Activated gamma-delta T cell treated with Interleukin-2 at 50 U/mL for 16 hours (primary cell): ENCODE measurements at regions not wholly inside any gene's neighbourhood (a gene's known extent, or its start where the extent isn't known, plus 50 kb on each side); places are given as distances from the start of the nearest gene placed in this dataset.

ENCODE experiments used
- DNase-seq: peaks from one replicate; pipeline ENCODE4 v3.0.0-alpha.2; 2020

DNA sequence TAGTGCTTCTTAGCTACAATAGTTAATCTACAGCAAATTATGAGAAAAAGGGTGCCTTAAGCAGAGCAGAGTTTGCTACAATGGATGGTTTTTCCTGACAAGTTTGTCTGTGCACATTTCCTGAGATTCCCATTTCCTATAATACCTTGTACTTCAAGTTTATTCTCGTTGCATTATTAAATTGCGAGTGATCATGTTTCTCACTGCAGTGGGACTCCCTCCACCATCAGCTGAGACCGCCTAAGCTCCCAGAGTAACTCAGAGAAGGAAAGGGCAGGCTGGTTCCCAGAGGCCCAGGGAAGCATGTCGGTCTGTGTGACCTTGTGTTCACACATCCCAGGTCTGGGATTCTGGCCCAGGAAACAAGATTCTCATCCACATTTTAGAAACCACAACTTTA lies 162.1 kb downstream of the ARL4C start:
- DNase-seq, result no peak

DNA sequence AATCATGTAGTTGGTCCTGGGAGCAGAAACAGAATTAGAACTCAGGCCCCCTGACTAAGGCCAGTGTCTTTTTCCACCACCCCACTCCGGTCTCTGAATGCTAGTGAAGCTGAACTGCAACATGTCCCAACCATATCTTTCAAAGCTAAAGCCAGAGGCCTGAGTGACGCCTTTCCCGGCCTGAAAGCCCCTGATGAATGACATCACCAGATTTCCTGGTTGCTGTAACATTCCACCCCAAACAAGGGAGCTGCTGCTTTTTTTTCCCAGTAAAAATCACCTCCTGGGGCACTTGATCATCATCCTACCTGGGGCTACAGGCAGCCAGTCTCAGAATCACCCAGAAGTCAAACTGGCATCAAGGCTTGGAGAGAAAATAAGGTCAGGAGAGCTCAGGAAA lies 162.7 kb downstream of the ARL4C start:
- DNase-seq, result no peak

GRCh38 chr2:234333168-234334130 lies 163.4 kb downstream of the ARL4C start:
- no peak for DNase-seq

GRCh38 chr2:234331966-234332365 lies 164.9 kb downstream of the ARL4C start:
- DNase-seq, result no peak

- no peak for DNase-seq
Observed at GRCh38 chr2:234331566-234331965, 165.3 kb downstream of the ARL4C start.

DNA sequence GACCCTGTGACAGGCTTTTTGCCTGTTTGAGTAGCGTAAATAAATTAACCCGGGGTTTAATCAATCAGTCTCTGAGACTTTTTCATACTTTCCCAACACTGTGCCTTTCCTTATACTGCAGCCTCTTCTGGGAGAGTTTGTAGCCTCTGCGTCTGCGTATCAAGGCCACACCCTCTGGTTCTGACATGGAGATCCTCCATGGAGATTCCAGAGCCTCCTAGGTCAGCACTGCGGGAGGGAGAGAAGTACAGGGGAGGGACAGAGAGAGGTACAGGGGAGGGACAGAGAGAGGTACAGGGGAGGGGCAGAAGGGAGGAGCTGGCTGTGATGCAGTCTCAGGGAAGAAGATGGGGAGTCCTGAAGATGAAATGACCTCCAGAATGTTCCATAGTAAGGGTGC lies 166.0 kb downstream of the ARL4C start:
- no peak for DNase-seq

DNA sequence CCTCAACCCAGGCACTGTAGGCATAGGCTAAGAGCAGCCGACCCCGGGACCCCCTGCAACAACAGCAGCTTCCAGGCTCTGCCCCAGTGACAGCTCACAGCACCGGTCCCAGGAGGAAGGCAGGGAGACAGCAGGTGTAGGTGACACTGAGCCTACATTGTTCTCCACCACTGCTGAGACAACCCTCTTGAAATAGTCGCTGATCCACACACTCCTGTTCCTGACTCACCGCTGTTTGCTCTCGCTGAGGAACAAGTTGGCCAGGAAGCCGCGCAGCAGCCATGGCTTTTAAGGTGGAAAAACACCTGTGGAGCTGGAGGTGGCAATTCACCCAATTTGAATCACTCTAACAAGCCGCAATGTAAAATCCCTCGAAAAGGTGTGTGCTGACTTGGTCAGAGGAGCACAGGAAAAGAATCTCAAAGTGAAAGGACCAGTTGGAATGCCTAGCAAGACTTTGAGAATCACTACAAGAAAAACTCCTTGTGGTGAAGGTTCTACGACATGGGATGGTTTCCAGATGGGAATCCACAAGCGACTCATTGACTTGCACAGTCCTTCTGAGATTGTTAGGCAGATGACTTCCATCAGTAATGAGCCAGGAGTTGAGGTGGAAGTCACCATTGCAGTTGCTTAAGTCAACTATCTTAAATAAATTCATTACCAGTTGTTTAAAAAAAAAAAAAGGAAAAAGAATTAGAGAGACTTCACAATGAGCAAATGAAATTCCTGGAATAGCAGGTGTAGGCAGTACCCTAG lies 167.5 kb downstream of the ARL4C start:
- no peak for DNase-seq

GRCh38 chr2:234328444-234328990 lies 168.4 kb downstream of the ARL4C start:
- DNase-seq, result no peak

GRCh38 chr2:234326694-234327093 lies 170.2 kb downstream of the ARL4C start:
- DNase-seq, result no peak

DNA sequence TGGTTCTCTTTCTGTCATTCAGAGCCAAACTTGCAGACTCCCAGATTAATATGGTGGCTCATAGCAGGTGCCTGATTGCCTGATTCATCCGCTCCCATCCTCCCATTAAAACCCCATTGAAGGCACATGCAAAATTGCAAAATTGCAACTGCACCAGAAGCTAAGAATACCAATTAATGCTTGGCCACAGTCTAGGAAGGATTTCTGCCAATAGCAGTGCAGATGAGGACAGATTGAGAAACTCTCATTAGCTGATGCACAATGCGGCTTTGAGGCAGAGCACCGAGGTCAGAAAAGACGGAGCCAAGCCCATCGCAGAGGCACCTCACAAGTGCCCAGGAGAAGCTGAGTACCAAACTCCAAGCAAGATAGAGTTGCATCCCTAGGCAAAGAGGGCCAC lies 172.8 kb downstream of the ARL4C start:
- DNase-seq, result no peak

DNA sequence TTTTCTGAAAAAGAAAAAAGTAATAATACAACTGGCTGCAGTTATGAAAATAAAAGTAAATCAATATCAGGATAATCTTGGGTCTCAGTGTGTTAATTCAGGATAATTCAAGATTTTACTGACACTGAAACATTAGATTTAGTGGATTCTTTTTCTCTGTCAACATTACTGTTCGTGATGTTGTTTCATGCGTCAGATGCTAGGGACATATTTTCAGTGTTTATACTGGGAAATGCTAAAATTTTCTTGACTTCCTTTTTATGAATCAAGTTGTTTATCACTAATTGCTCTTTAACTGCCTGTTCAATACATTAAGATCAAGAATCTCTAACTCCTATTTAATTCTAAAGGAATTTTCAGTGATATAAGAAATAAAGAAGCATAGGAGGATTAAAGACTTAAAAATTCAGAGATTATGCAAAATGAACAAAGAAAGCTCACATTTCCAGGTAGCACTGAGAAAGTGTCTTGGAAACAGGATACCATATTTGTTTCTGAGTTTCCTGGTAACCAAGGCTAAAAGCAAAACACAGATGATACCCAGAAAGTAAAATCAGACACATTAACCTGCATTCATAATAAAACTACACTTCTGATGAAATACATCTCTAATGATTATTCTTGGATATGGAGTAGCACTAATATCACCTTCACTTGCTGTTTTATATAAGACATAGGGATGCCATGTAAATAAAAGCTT lies 174.0 kb downstream of the ARL4C start:
- no peak for DNase-seq

DNA sequence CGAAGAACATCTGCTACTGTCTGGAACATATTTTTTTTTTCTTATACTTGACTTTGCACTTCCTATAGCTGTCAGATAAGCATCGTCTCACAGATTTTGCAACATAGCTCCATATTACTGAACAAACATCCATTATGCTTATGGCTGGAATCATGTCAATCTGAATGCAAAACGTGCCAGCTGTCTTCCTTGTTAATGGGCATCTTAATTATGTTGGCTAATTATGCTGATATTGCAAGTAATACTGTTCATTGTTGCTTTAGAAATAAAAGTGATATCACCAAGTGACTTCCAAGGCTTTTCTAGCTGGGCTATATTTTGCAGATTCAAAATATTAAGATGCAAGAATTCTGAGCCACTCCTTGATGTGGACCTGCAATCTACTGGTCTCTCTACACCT lies 176.8 kb downstream of the ARL4C start:
- DNase-seq, result no peak

- DNase-seq, result no peak
Observed at GRCh38 chr2:234318361-234318760, 178.5 kb downstream of the ARL4C start.

- DNase-seq, result no peak
Observed at GRCh38 chr2:234313558-234313957, 183.3 kb downstream of the ARL4C start.

DNA sequence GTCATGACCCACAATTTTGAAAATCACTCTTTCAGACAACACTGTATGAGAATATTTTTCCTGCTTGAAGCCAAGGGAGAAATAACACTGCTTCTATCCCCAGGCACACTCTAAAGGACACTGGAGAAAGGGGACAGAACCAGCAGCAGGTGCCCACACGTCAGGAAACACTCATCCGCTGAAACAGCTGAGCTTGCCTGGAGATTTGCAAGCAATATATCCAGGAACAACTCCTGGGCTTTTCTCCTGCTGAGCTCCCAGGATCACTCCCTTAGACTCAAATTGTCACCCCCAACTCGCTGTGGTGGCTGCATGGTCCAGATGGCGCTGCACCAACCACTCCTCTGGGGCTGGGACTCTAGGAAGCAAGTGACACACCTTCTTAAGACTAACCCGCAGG lies 186.7 kb downstream of the ARL4C start:
- DNase-seq, result no peak

DNA sequence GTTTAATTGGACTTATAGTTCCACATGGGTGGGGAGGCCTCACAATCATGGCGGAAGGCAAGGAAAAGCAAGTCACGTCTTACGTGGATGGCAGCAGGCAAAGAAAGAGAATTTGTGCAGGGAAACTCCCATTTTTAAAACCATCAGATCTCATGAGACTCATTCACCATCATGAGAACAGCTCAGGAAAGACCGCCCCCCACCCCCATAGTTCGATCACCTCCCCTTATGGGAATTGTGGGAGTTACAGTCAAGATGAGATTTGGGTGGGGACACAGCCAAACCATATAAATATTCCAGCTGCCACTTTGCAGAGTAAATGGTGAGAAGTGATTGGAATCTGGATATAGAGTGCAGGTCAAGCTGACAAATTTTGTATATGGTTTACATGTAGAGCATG lies 187.4 kb downstream of the ARL4C start:
- DNase-seq, result no peak

- peak; percentile 29 for DNase-seq
Observed at GRCh38 chr2:234308813-234309195, 188.1 kb downstream of the ARL4C start.

- DNase-seq, result no peak
Observed at GRCh38 chr2:234308073-234308812, 188.6 kb downstream of the ARL4C start.

DNA sequence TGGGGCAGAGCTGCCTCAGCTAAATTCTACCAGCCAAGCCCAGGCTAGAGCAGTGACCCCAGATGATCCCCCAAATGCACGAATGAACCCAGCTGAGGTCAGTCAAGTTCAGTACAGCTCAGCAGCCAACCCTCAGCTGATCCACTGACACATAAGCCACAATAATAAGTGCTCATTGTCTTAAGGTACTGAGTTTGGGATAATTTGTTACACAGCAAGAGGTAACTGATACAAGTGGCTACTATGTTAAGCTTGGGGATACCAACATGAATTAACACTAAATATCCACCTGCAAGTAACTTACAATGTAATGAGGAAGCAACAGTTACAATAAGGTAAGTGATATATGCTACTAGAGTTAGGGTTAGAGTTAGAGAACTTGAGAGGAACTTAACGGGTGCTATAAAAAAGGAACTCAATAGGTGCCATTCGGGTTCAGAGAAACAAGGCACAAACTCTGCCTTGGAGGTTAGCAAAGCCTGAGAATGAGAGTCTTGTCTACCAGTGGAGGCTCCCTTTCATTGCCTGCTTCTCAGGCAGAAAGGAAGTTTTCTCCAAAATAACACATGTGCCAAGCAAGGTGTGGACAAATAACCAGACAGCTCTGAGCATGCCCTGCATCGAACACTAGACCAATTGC lies 189.4 kb downstream of the ARL4C start:
- DNase-seq, result no peak

- DNase-seq, result no peak
Observed at GRCh38 chr2:234306426-234307173, 190.3 kb downstream of the ARL4C start.

DNA sequence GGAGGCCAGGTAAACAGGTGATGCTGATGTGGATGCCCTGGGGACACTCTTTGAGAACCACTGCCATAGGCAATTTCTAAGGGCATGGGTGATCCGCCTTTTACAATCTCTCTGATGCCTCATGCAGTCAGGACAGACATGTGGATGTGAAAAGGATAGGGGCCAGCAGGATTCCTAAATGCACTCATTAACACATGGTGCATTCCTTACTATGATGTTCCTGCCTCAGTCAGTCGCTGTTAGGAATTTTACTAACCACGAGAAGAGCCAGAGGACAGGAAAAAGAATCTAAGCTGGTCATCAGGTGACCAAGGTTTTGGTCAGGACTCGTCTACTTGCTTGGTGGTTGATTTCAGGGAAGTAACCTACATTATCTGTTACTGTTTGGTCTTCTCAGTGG lies 191.0 kb downstream of the ARL4C start:
- DNase-seq, result no peak
